ENCODE measurements at regions not wholly inside any gene's neighbourhood (a gene's known extent, or its start where the extent isn't known, plus 50 kb on each side); places are given as distances from the start of the nearest gene placed in this dataset.

- no peak overlapping the region for H3K27ac ChIP-seq (ENCODE audit: low read depth, low read length)
- WGBS, 3 donors: 69 to 85% (median 70%) methylated on average over 2 of the region's 2 CpGs
Observed at GRCh38 chr2:238685713-238686112, 162.2 kb upstream of the TWIST2 start.

- H3K27ac ChIP-seq (ENCODE audit: low read depth, low read length): no peak overlapping the region
- WGBS, 3 donors: 86 to 91% (median 88%) methylated on average over 7 of the region's 7 CpGs
Observed at GRCh38 chr2:238686223-238686622, 161.7 kb upstream of the TWIST2 start.

- H3K27ac ChIP-seq (ENCODE audit: low read depth, low read length): no peak overlapping the region
- 61 to 76% (median 75%) methylated on average over 24 of the region's 24 CpGs for WGBS, 3 donors
Observed at GRCh38 chr2:238688193-238689153, 159.4 kb upstream of the TWIST2 start.

GRCh38 chr2:238689331-238689730 is 158.6 kb upstream of the TWIST2 start:
- WGBS, 3 donors: 68 to 71% (median 70%) methylated on average over 2 of the region's 2 CpGs
- no peak overlapping the region for H3K27ac ChIP-seq (ENCODE audit: low read depth, low read length)

GRCh38 chr2:238689871-238690389 is 158.0 kb upstream of the TWIST2 start:
- H3K27ac ChIP-seq (ENCODE audit: low read depth, low read length): no peak overlapping the region
- WGBS, 3 donors: 64 to 77% (median 64%) methylated on average over 7 of the region's 7 CpGs

- 75 to 91% (median 90%) methylated on average over 11 of the region's 11 CpGs for WGBS, 3 donors
Observed at GRCh38 chr2:238690511-238690910, 157.4 kb upstream of the TWIST2 start.

GRCh38 chr2:238691596-238692491 is 156.0 kb upstream of the TWIST2 start:
- 83 to 90% (median 88%) methylated on average over 16 of the region's 16 CpGs for WGBS, 3 donors
- no peak overlapping the region for H3K27ac ChIP-seq (ENCODE audit: low read depth, low read length)

More at GRCh38 chr2:238690511-238690910, 157.4 kb upstream of the TWIST2 start:
- no peak overlapping the region for H3K27ac ChIP-seq (ENCODE audit: low read depth, low read length)

GRCh38 chr2:238692562-238692961 is 155.3 kb upstream of the TWIST2 start:
- WGBS, 3 donors: 70 to 87% (median 86%) methylated on average over 7 of the region's 7 CpGs
- no peak overlapping the region for H3K27ac ChIP-seq (ENCODE audit: low read depth, low read length)

- no peak overlapping the region for H3K27ac ChIP-seq (ENCODE audit: low read depth, low read length)
- 86 to 91% (median 90%) methylated on average over 13 of the region's 13 CpGs for WGBS, 3 donors
Observed at GRCh38 chr2:238693337-238694093, 154.4 kb upstream of the TWIST2 start.

GRCh38 chr2:238694136-238694755 is 153.6 kb upstream of the TWIST2 start:
- no peak overlapping the region for H3K27ac ChIP-seq (ENCODE audit: low read depth, low read length)
- 81 to 86% (median 84%) methylated on average over 8 of the region's 8 CpGs for WGBS, 3 donors

- 74 to 86% (median 82%) methylated on average over 6 of the region's 6 CpGs for WGBS, 3 donors
- no peak overlapping the region for H3K27ac ChIP-seq (ENCODE audit: low read depth, low read length)
Observed at GRCh38 chr2:238694922-238695321, 153.0 kb upstream of the TWIST2 start.

- no peak overlapping the region for H3K27ac ChIP-seq (ENCODE audit: low read depth, low read length)
Observed at GRCh38 chr2:238695538-238695937, 152.3 kb upstream of the TWIST2 start.

GRCh38 chr2:238696331-238696730 is 151.6 kb upstream of the TWIST2 start:
- WGBS, 3 donors: 72 to 88% (median 86%) methylated on average over 4 of the region's 4 CpGs
- no peak overlapping the region for H3K27ac ChIP-seq (ENCODE audit: low read depth, low read length)

More at GRCh38 chr2:238695538-238695937, 152.3 kb upstream of the TWIST2 start:
- 29 to 43% (median 40%) methylated on average over 4 of the region's 4 CpGs for WGBS, 3 donors

- 79 to 83% (median 83%) methylated on average over 3 of the region's 3 CpGs for WGBS, 3 donors
- no peak overlapping the region for H3K27ac ChIP-seq (ENCODE audit: low read depth, low read length)
Observed at GRCh38 chr2:238696786-238697185, 151.1 kb upstream of the TWIST2 start.

- WGBS, 3 donors: 81 to 86% (median 85%) methylated on average over 20 of the region's 20 CpGs
- no peak overlapping the region for H3K27ac ChIP-seq (ENCODE audit: low read depth, low read length)
Observed at GRCh38 chr2:238697193-238698071, 150.5 kb upstream of the TWIST2 start.

GRCh38 chr2:238698072-238698352 is 149.9 kb upstream of the TWIST2 start:
- 62 to 66% (median 64%) methylated on average over 7 of the region's 7 CpGs for WGBS, 3 donors

More at GRCh38 chr2:238698072-238698352, 149.9 kb upstream of the TWIST2 start:
- no peak overlapping the region for H3K27ac ChIP-seq (ENCODE audit: low read depth, low read length)
